ENCODE measurements at regions not wholly inside any gene's neighbourhood (a gene's known extent, or its start where the extent isn't known, plus 50 kb on each side); places are given as distances from the start of the nearest gene placed in this dataset.

- Histone ChIP-seq H3K27ac (ENCODE audit: low read depth, low read length) (no peak overlapping the region), H2AFZ (ENCODE audit: insufficient read depth, low read length, poor library complexity) (no peak overlapping the region), H3K4me2 (ENCODE audit: low read length) (no peak overlapping the region), H4K91ac (ENCODE audit: low read depth, low read length) (no peak overlapping the region), H2BK120ac (ENCODE audit: insufficient read depth, low read length, poor library complexity) (no peak overlapping the region), H2AK5ac (ENCODE audit: low read length) (no peak overlapping the region), H4K8ac (ENCODE audit: low read depth, low read length) (no peak overlapping the region), H2BK12ac (ENCODE audit: low read length) (no peak overlapping the region), H3K9me3 (ENCODE audit: insufficient read depth, low read depth, low read length) (no peaks in the 10 kb centered on the region), H3K18ac (ENCODE audit: low read length) (no peak overlapping the region), H3K4me3 (ENCODE audit: low read depth, low read length) (no peak overlapping the region), H3K9ac (ENCODE audit: low read length) (no peak overlapping the region), H3K79me1 (ENCODE audit: low read length) (no peaks in the 10 kb centered on the region), H3K36me3 (ENCODE audit: control insufficient read depth in 1 of 2, insufficient read depth in 2 of 2, low read length in 2 of 2) (no peaks in the 10 kb centered on the region), H3K14ac (ENCODE audit: low read length) (no peak overlapping the region), H3K23ac (ENCODE audit: low read length) (no peak overlapping the region), H3K4me1 (ENCODE audit: control insufficient read depth in 1 of 2, insufficient read depth in 2 of 2, low read length in 2 of 2) (no peaks in the 10 kb centered on the region), H2BK5ac (ENCODE audit: low read depth, low read length, poor library complexity) (no peak overlapping the region), H3K27me3 (ENCODE audit: insufficient read depth, low read length) (no peaks in the 10 kb centered on the region), H3K79me2 (ENCODE audit: control insufficient read depth, insufficient read depth, low read length, poor library complexity) (no peaks in the 10 kb centered on the region), H3K4ac (ENCODE audit: low read depth, low read length) (no peak overlapping the region), H4K12ac (ENCODE audit: low read depth, low read length) (no peak overlapping the region)
- no CpG with 5 or more reads among the region's 3 CpGs for WGBS (ENCODE audit: extremely low coverage, insufficient coverage, insufficient read length)
- no peak for DNase-seq
Observed at GRCh38 chr16:52707676-52708337, 160.9 kb upstream of the TOX3 start.

- Histone ChIP-seq H4K8ac (ENCODE audit: low read depth, low read length) (no peak overlapping the region), H3K14ac (ENCODE audit: low read length) (no peak overlapping the region), H3K4me2 (ENCODE audit: low read length) (no peak overlapping the region), H2BK12ac (ENCODE audit: low read length) (no peak overlapping the region), H2AK5ac (ENCODE audit: low read length) (no peak overlapping the region), H4K12ac (ENCODE audit: low read depth, low read length) (no peak overlapping the region), H3K27ac (ENCODE audit: low read depth, low read length) (no peak overlapping the region), H3K4ac (ENCODE audit: low read depth, low read length) (no peak overlapping the region), H3K79me1 (ENCODE audit: low read length) (no peaks in the 10 kb centered on the region), H3K79me2 (ENCODE audit: control insufficient read depth, insufficient read depth, low read length, poor library complexity) (no peaks in the 10 kb centered on the region), H3K4me1 (ENCODE audit: control insufficient read depth in 1 of 2, insufficient read depth in 2 of 2, low read length in 2 of 2) (no peaks in the 10 kb centered on the region), H2AFZ (ENCODE audit: insufficient read depth, low read length, poor library complexity) (no peak overlapping the region), H3K9ac (ENCODE audit: low read length) (no peak overlapping the region), H4K91ac (ENCODE audit: low read depth, low read length) (no peak overlapping the region), H3K18ac (ENCODE audit: low read length) (no peak overlapping the region), H3K9me3 (ENCODE audit: insufficient read depth, low read depth, low read length) (no peaks in the 10 kb centered on the region), H3K27me3 (ENCODE audit: insufficient read depth, low read length) (no peaks in the 10 kb centered on the region), H3K36me3 (ENCODE audit: control insufficient read depth in 1 of 2, insufficient read depth in 2 of 2, low read length in 2 of 2) (no peaks in the 10 kb centered on the region), H3K4me3 (ENCODE audit: low read depth, low read length) (no peak overlapping the region), H2BK120ac (ENCODE audit: insufficient read depth, low read length, poor library complexity) (no peak overlapping the region), H3K23ac (ENCODE audit: low read length) (no peak overlapping the region), H2BK5ac (ENCODE audit: low read depth, low read length, poor library complexity) (no peak overlapping the region)
- WGBS (ENCODE audit: extremely low coverage, insufficient coverage, insufficient read length): no CpG with 5 or more reads among the region's 5 CpGs
- DNase-seq: no peak
Observed at GRCh38 chr16:52705122-52705521, 158.2 kb upstream of the TOX3 start.

DNA sequence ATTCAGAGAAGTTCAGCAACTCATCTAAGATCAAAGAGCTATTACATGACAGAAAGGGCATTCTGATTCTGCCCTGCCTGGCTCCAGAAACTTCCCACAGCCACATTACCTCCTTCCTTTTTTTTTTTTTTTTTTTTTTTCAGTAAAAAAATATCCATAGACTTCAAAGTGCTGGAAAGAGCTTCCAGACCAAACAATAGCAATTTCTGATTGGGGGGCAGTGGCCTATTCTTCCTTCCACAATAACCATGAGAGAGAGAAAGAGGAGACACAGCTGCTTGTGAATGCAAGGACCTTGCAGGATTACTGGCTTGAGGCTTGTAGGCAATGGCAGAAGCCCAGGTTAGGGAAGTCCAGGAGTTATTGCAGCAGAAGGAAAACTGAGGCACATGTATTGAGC, 151.0 kb upstream of the TOX3 start:
- H3K79me2 ChIP-seq (ENCODE audit: control insufficient read depth, insufficient read depth, low read length, poor library complexity): no peaks in the 10 kb centered on the region
- H3K4me3 ChIP-seq (ENCODE audit: low read depth, low read length): no peak overlapping the region
- no peak overlapping the region for H2BK5ac ChIP-seq (ENCODE audit: low read depth, low read length, poor library complexity)
- no peak overlapping the region for H3K14ac ChIP-seq (ENCODE audit: low read length)
- H4K8ac ChIP-seq (ENCODE audit: low read depth, low read length): no peak overlapping the region
- H3K27ac ChIP-seq (ENCODE audit: low read depth, low read length): no peak overlapping the region
- no peaks in the 10 kb centered on the region for H3K36me3 ChIP-seq (ENCODE audit: control insufficient read depth in 1 of 2, insufficient read depth in 2 of 2, low read length in 2 of 2)
- no peak for DNase-seq
- H2BK120ac ChIP-seq (ENCODE audit: insufficient read depth, low read length, poor library complexity): no peak overlapping the region
- no peak overlapping the region for H4K12ac ChIP-seq (ENCODE audit: low read depth, low read length)
- no peak overlapping the region for H2BK12ac ChIP-seq (ENCODE audit: low read length)
- H2AK5ac ChIP-seq (ENCODE audit: low read length): no peak overlapping the region
- H3K27me3 ChIP-seq (ENCODE audit: insufficient read depth, low read length): no peaks in the 10 kb centered on the region
- H3K9me3 ChIP-seq (ENCODE audit: insufficient read depth, low read depth, low read length): peaks cover 3% of the 10 kb centered on the region
- no peak overlapping the region for H2AFZ ChIP-seq (ENCODE audit: insufficient read depth, low read length, poor library complexity)
- no peaks in the 10 kb centered on the region for H3K79me1 ChIP-seq (ENCODE audit: low read length)
- no peak overlapping the region for H3K4me2 ChIP-seq (ENCODE audit: low read length)
- no peak overlapping the region for H3K4ac ChIP-seq (ENCODE audit: low read depth, low read length)
- H3K23ac ChIP-seq (ENCODE audit: low read length): no peak overlapping the region
- no peaks in the 10 kb centered on the region for H3K4me1 ChIP-seq (ENCODE audit: control insufficient read depth in 1 of 2, insufficient read depth in 2 of 2, low read length in 2 of 2)
- no peak overlapping the region for H3K18ac ChIP-seq (ENCODE audit: low read length)
- H3K9ac ChIP-seq (ENCODE audit: low read length): no peak overlapping the region
- no peak overlapping the region for H4K91ac ChIP-seq (ENCODE audit: low read depth, low read length)

DNA sequence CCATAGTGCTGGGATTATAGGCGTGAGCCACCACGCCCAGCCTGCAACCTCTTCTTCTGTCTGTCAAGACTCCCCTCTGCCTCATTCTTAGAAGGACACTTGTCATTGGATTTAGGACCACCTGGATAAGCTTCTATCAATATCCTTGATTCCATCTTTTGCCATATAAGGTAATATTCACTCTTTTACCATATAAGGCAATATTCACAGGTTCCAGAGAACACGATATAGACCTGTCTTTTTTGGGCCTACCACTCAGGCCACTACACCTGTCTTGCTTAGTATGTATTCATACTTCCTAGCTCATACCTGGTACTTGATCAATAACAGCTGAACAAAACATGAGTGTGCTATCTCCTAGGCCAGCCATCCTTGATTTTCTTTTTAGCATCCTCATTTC, 149.2 kb upstream of the TOX3 start:
- H3K4ac ChIP-seq (ENCODE audit: low read depth, low read length): no peak overlapping the region
- no peak overlapping the region for H2BK12ac ChIP-seq (ENCODE audit: low read length)
- H3K18ac ChIP-seq (ENCODE audit: low read length): no peak overlapping the region
- no CpG with 5 or more reads among the region's 3 CpGs for WGBS (ENCODE audit: extremely low coverage, insufficient coverage, insufficient read length)
- no peak overlapping the region for H3K4me2 ChIP-seq (ENCODE audit: low read length)
- no peak overlapping the region for H3K9ac ChIP-seq (ENCODE audit: low read length)
- H4K12ac ChIP-seq (ENCODE audit: low read depth, low read length): no peak overlapping the region
- H2BK5ac ChIP-seq (ENCODE audit: low read depth, low read length, poor library complexity): no peak overlapping the region
- no peaks in the 10 kb centered on the region for H3K27me3 ChIP-seq (ENCODE audit: insufficient read depth, low read length)
- H3K9me3 ChIP-seq (ENCODE audit: insufficient read depth, low read depth, low read length): peaks cover 3% of the 10 kb centered on the region
- H4K8ac ChIP-seq (ENCODE audit: low read depth, low read length): no peak overlapping the region
- H3K4me3 ChIP-seq (ENCODE audit: low read depth, low read length): no peak overlapping the region
- H3K27ac ChIP-seq (ENCODE audit: low read depth, low read length): no peak overlapping the region
- H2AK5ac ChIP-seq (ENCODE audit: low read length): no peak overlapping the region
- no peak overlapping the region for H3K14ac ChIP-seq (ENCODE audit: low read length)
- H3K36me3 ChIP-seq (ENCODE audit: control insufficient read depth in 1 of 2, insufficient read depth in 2 of 2, low read length in 2 of 2): no peaks in the 10 kb centered on the region
- no peaks in the 10 kb centered on the region for H3K4me1 ChIP-seq (ENCODE audit: control insufficient read depth in 1 of 2, insufficient read depth in 2 of 2, low read length in 2 of 2)
- H3K23ac ChIP-seq (ENCODE audit: low read length): no peak overlapping the region
- H2BK120ac ChIP-seq (ENCODE audit: insufficient read depth, low read length, poor library complexity): no peak overlapping the region
- no peak for DNase-seq
- H3K79me1 ChIP-seq (ENCODE audit: low read length): no peaks in the 10 kb centered on the region
- no peaks in the 10 kb centered on the region for H3K79me2 ChIP-seq (ENCODE audit: control insufficient read depth, insufficient read depth, low read length, poor library complexity)
- H4K91ac ChIP-seq (ENCODE audit: low read depth, low read length): no peak overlapping the region
- H2AFZ ChIP-seq (ENCODE audit: insufficient read depth, low read length, poor library complexity): no peak overlapping the region
